ENCODE measurements at regions not wholly inside any gene's neighbourhood (a gene's known extent, or its start where the extent isn't known, plus 50 kb on each side); places are given as distances from the start of the nearest gene placed in this dataset.
A peak's percentile ranks its signal among the peaks of the same experiment; 100 is the strongest.

- peak; percentile 64 for FAIRE-seq
- peak; percentile 41 for DNase-seq (ENCODE audit: insufficient read length, low spot score)
Measured at GRCh38 chr2:147792966-147793617, 51.7 kb upstream of the ACVR2A start.

- no peak for FAIRE-seq
- DNase-seq (ENCODE audit: insufficient read length, low spot score): no peak
Measured at GRCh38 chr2:147790580-147790979, 54.2 kb upstream of the ACVR2A start.

GRCh38 chr2:147789720-147790119, 55.1 kb upstream of the ACVR2A start:
- DNase-seq (ENCODE audit: insufficient read length, low spot score): no peak
- FAIRE-seq: no peak

- FAIRE-seq (no peak), DNase-seq (ENCODE audit: insufficient read length, low spot score) (no peak)
Measured at GRCh38 chr2:147789287-147789686, 55.5 kb upstream of the ACVR2A start.

- FAIRE-seq (no peak), DNase-seq (ENCODE audit: insufficient read length, low spot score) (no peak)
Measured at GRCh38 chr2:147782141-147782930, 62.5 kb upstream of the ACVR2A start.

- DNase-seq (ENCODE audit: insufficient read length, low spot score): no peak
- no peak for FAIRE-seq
Measured at GRCh38 chr2:147779440-147779839, 65.4 kb upstream of the ACVR2A start.

GRCh38 chr2:147777394-147777793, 67.4 kb upstream of the ACVR2A start:
- FAIRE-seq (no peak), DNase-seq (ENCODE audit: insufficient read length, low spot score) (no peak)

- DNase-seq (ENCODE audit: insufficient read length, low spot score): no peak
Measured at GRCh38 chr2:147774805-147775204, 70.0 kb upstream of the ACVR2A start.

GRCh38 chr2:147773479-147773878, 71.3 kb upstream of the ACVR2A start:
- FAIRE-seq (no peak), DNase-seq (ENCODE audit: insufficient read length, low spot score) (no peak)

More at GRCh38 chr2:147774805-147775204, 70.0 kb upstream of the ACVR2A start:
- FAIRE-seq: no peak

GRCh38 chr2:147772781-147773180, 72.0 kb upstream of the ACVR2A start:
- DNase-seq (ENCODE audit: insufficient read length, low spot score): no peak
- no peak for FAIRE-seq

GRCh38 chr2:147763861-147764260, 81.0 kb upstream of the ACVR2A start:
- peak; percentile 13 for FAIRE-seq

GRCh38 chr2:147760984-147761383, 83.8 kb upstream of the ACVR2A start:
- no peak for FAIRE-seq
- DNase-seq (ENCODE audit: insufficient read length, low spot score): peak; percentile 10

More at GRCh38 chr2:147763861-147764260, 81.0 kb upstream of the ACVR2A start:
- no peak for DNase-seq (ENCODE audit: insufficient read length, low spot score)

- FAIRE-seq (no peak), DNase-seq (ENCODE audit: insufficient read length, low spot score) (no peak)
Measured at GRCh38 chr2:147759536-147759935, 85.3 kb upstream of the ACVR2A start.

- no peak for FAIRE-seq
Measured at GRCh38 chr2:147758821-147759220, 86.0 kb upstream of the ACVR2A start.

GRCh38 chr2:147756069-147756468, 88.8 kb upstream of the ACVR2A start:
- FAIRE-seq: peak; percentile 26
- no peak for DNase-seq (ENCODE audit: insufficient read length, low spot score)

More at GRCh38 chr2:147758821-147759220, 86.0 kb upstream of the ACVR2A start:
- no peak for DNase-seq (ENCODE audit: insufficient read length, low spot score)

- no peak for FAIRE-seq
- DNase-seq (ENCODE audit: insufficient read length, low spot score): no peak
Measured at GRCh38 chr2:147740211-147740927, 104.5 kb upstream of the ACVR2A start.

GRCh38 chr2:147739508-147739907, 105.3 kb upstream of the ACVR2A start:
- peak; percentile 9 for DNase-seq (ENCODE audit: insufficient read length, low spot score)
- no peak for FAIRE-seq

- DNase-seq (ENCODE audit: insufficient read length, low spot score): no peak
- no peak for FAIRE-seq
Measured at GRCh38 chr2:147718831-147719230, 126.0 kb upstream of the ACVR2A start.

GRCh38 chr2:147716906-147717305, 127.9 kb upstream of the ACVR2A start:
- DNase-seq (ENCODE audit: insufficient read length, low spot score) (no peak), FAIRE-seq (no peak)

- DNase-seq (ENCODE audit: insufficient read length, low spot score) (no peak), FAIRE-seq (no peak)
Measured at GRCh38 chr2:147715807-147716206, 129.0 kb upstream of the ACVR2A start.

- no peak for FAIRE-seq
- no peak for DNase-seq (ENCODE audit: insufficient read length, low spot score)
Measured at GRCh38 chr2:147714582-147714981, 130.2 kb upstream of the ACVR2A start.

Measured in HTR-8/SVneo (cell line).